Muscle of leg (tissue), 3 donors: ENCODE measurements at regions not wholly inside any gene's neighbourhood (a gene's known extent, or its start where the extent isn't known, plus 50 kb on each side); places are given as distances from the start of the nearest gene placed in this dataset.

ENCODE experiments used
- DNase-seq: peaks from one replicate; pipeline ENCODE4 v3.0.0; 2013
- H3K27ac ChIP-seq: one replicate; pipeline ENCODE4 v1.5.1; 2013; ENCODE audit warnings: mild to moderate bottlenecking, low read length, control low read depth
- H3K27me3 ChIP-seq: one replicate; pipeline ENCODE4 v1.6.1; 2013; ENCODE audit warnings: low read length; ENCODE audit not compliant: control insufficient read depth, insufficient read depth
- H3K36me3 ChIP-seq: one replicate; pipeline ENCODE4 v1.6.1; 2013; ENCODE audit warnings: low read length; ENCODE audit not compliant: control insufficient read depth, insufficient read depth
- H3K4me1 ChIP-seq: one replicate; pipeline ENCODE4 v1.6.1; 2013; ENCODE audit warnings: low read length; ENCODE audit not compliant: control insufficient read depth, insufficient read depth
- H3K4me3 ChIP-seq: one replicate; pipeline ENCODE4 v1.5.1; 2013; ENCODE audit warnings: low read length, control low read depth
- H3K9me3 ChIP-seq: replicated peaks from 2 replicates; pipeline ENCODE4 v1.6.1; 2013; ENCODE audit warnings: low read depth, low read length; ENCODE audit not compliant: control insufficient read depth
- WGBS: methylation state at CpG from one replicate; pipeline ENCODE4 v1.1.5; 2013; ENCODE audit warnings: missing lambda C conversion rate; ENCODE audit not compliant: insufficient coverage; 5-methylcytosine and 5-hydroxymethylcytosine counted together

GRCh38 chr4:41326776-41327175, 70.0 kb downstream of the UCHL1 start:
- H3K27me3 ChIP-seq = no peaks in the 10 kb centered on the region
- H3K4me1 ChIP-seq = no peaks in the 10 kb centered on the region
- H3K9me3 ChIP-seq = no peaks in the 10 kb centered on the region
- no CpG with 5 or more reads among the region's 1 CpG for WGBS
- no peaks in the 10 kb centered on the region for H3K36me3 ChIP-seq
- no peak for DNase-seq
- H3K27ac ChIP-seq = no peak overlapping the region
- no peak overlapping the region for H3K4me3 ChIP-seq

DNA sequence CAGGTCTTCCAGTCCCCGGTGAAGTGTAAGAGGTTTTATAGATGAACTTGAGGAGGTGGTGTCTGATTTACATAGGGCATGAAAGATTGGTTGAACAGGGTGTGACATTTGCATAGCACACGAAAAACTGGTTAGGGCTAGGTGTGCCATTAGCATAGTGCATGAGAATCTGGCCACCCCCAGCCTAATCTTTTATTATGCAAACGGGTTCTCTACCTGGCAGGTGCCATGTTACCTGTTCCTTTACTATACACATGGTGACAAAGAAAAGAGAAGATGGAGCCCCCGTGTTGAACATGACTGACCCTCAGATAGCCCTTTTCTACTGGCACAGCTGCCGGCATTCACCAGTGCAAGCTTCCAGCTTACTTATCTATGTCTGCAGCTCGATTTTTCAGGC, 71.0 kb downstream of the UCHL1 start:
- no peaks in the 10 kb centered on the region for H3K9me3 ChIP-seq
- no peak for DNase-seq
- 66% methylated on average over 3 of the region's 6 CpGs for WGBS
- no peak overlapping the region for H3K4me3 ChIP-seq
- H3K27me3 ChIP-seq = no peaks in the 10 kb centered on the region
- H3K4me1 ChIP-seq = no peaks in the 10 kb centered on the region
- no peaks in the 10 kb centered on the region for H3K36me3 ChIP-seq
- H3K27ac ChIP-seq = no peak overlapping the region

DNA sequence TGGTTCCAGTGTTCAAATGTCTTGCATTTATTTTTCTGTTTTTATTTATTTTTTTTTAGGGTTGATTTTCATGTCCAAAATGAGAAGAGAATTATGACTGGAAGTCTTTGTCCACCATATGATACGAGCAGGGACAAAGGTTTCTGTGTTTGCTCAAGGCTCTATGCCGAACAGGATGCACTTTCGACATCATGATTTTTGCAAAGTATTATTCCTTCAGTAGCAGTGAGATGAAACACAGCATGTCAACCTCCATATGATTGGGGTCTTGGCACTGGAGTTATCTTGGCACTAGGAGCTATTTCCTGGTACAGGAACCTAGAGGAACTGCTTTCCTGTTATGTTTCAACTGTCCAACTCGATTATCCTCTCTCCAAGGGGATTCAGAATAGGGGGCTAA, 72.6 kb downstream of the UCHL1 start:
- no peaks in the 10 kb centered on the region for H3K36me3 ChIP-seq
- no peaks in the 10 kb centered on the region for H3K9me3 ChIP-seq
- no peak for DNase-seq
- no peaks in the 10 kb centered on the region for H3K27me3 ChIP-seq
- 71% methylated on average over 2 of the region's 4 CpGs for WGBS
- no peaks in the 10 kb centered on the region for H3K4me1 ChIP-seq
- no peak overlapping the region for H3K4me3 ChIP-seq
- no peak overlapping the region for H3K27ac ChIP-seq

- H3K4me3 ChIP-seq = no peak overlapping the region
- no peaks in the 10 kb centered on the region for H3K4me1 ChIP-seq
- no peak for DNase-seq
- no peaks in the 10 kb centered on the region for H3K9me3 ChIP-seq
- H3K27me3 ChIP-seq = no peaks in the 10 kb centered on the region
- H3K27ac ChIP-seq = no peak overlapping the region
- H3K36me3 ChIP-seq = no peaks in the 10 kb centered on the region
- WGBS = no CpG with 5 or more reads among the region's 2 CpGs
Measured at GRCh38 chr4:41331224-41331623, 74.5 kb downstream of the UCHL1 start.

GRCh38 chr4:41332510-41333054, 75.9 kb downstream of the UCHL1 start:
- H3K4me3 ChIP-seq = no peak overlapping the region
- no peaks in the 10 kb centered on the region for H3K27me3 ChIP-seq
- no peak for DNase-seq
- no CpG with 5 or more reads among the region's 3 CpGs for WGBS
- H3K4me1 ChIP-seq = no peaks in the 10 kb centered on the region
- no peaks in the 10 kb centered on the region for H3K36me3 ChIP-seq
- no peaks in the 10 kb centered on the region for H3K9me3 ChIP-seq
- no peak overlapping the region for H3K27ac ChIP-seq

- Histone ChIP-seq H3K27me3 (no peaks in the 10 kb centered on the region), H3K4me3 (no peak overlapping the region), H3K27ac (no peak overlapping the region), H3K9me3 (no peaks in the 10 kb centered on the region), H3K36me3 (no peaks in the 10 kb centered on the region), H3K4me1 (no peaks in the 10 kb centered on the region)
- WGBS = 67% methylated on average over 1 of the region's 2 CpGs
- DNase-seq = no peak
Measured at GRCh38 chr4:41334182-41334581, 77.5 kb downstream of the UCHL1 start.

- Histone ChIP-seq H3K27ac (no peak overlapping the region), H3K9me3 (no peaks in the 10 kb centered on the region), H3K4me3 (no peak overlapping the region), H3K27me3 (no peaks in the 10 kb centered on the region), H3K4me1 (peaks cover 2% of the 10 kb centered on the region), H3K36me3 (no peaks in the 10 kb centered on the region)
- 60% methylated on average over 2 of the region's 10 CpGs for WGBS
- DNase-seq = peak; percentile 84
Measured at GRCh38 chr4:41339812-41340809, 83.4 kb downstream of the UCHL1 start.

GRCh38 chr4:41346306-41347061, 89.8 kb downstream of the UCHL1 start:
- no peaks in the 10 kb centered on the region for H3K27me3 ChIP-seq
- 86% methylated on average over 1 of the region's 3 CpGs for WGBS

DNA sequence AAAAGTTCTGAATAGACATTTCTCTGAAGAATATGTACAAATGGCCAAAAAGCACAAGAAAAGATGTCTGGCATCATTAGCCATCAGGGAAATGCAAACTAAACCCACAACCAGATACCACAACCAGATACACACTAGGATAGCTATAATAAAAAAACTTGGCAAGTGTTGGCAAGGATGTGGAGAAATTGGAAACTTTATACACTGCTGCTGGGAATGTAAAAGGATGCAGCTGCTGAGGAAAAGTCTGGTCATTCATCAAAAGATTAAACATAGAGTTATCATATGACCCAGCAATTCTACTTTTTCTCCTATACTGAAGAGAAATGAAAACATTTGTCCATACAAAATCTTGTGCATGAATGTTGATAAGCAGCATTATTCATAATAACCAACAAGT, 92.3 kb downstream of the UCHL1 start:
- no peaks in the 10 kb centered on the region for H3K27me3 ChIP-seq
- H3K4me1 ChIP-seq = no peaks in the 10 kb centered on the region
- DNase-seq = no peak
- H3K9me3 ChIP-seq = no peaks in the 10 kb centered on the region
- H3K36me3 ChIP-seq = no peaks in the 10 kb centered on the region
- no peak overlapping the region for H3K4me3 ChIP-seq
- H3K27ac ChIP-seq = no peak overlapping the region

More at GRCh38 chr4:41346306-41347061, 89.8 kb downstream of the UCHL1 start:
- no peak for DNase-seq
- Histone ChIP-seq H3K9me3 (no peaks in the 10 kb centered on the region), H3K4me3 (no peak overlapping the region), H3K36me3 (no peaks in the 10 kb centered on the region), H3K27ac (no peak overlapping the region), H3K4me1 (no peaks in the 10 kb centered on the region)
